ENCODE measurements at regions not wholly inside any gene's neighbourhood (a gene's known extent, or its start where the extent isn't known, plus 50 kb on each side); places are given as distances from the start of the nearest gene placed in this dataset.

GRCh38 chr20:10799735-10800134, 125.9 kb upstream of the JAG1 start:
- H3K27ac ChIP-seq: no peak overlapping the region
- H3K4me3 ChIP-seq: no peak overlapping the region

- no peak overlapping the region for H3K27ac ChIP-seq
- no peak overlapping the region for H3K4me3 ChIP-seq
These were observed 126.5 kb upstream of the JAG1 start for GRCh38 chr20:10800288-10800687.

- H3K4me3 ChIP-seq: no peak overlapping the region
- H3K27ac ChIP-seq: no peak overlapping the region
These were observed 128.4 kb upstream of the JAG1 start for GRCh38 chr20:10802236-10802635.

- Histone ChIP-seq H3K4me3 (no peak overlapping the region), H3K27ac (peak overlapping the region in 9 of 21 experiments; percentile 0 to 69 (median 41))
These were observed 132.0 kb upstream of the JAG1 start for GRCh38 chr20:10805764-10806163.

- Histone ChIP-seq H3K27ac (peak overlapping the region in 2 of 21 experiments; percentile 58 to 69), H3K4me3 (no peak overlapping the region)
These were observed 132.7 kb upstream of the JAG1 start for GRCh38 chr20:10806539-10806938.

- H3K4me3 ChIP-seq: no peak overlapping the region
These were observed 133.2 kb upstream of the JAG1 start for GRCh38 chr20:10807013-10807412.

GRCh38 chr20:10812759-10813327, 139.0 kb upstream of the JAG1 start:
- no peak overlapping the region for H3K27ac ChIP-seq
- H3K4me3 ChIP-seq: no peak overlapping the region

More at GRCh38 chr20:10807013-10807412, 133.2 kb upstream of the JAG1 start:
- H3K27ac ChIP-seq: no peak overlapping the region

- Histone ChIP-seq H3K4me3 (no peak overlapping the region), H3K27ac (no peak overlapping the region)
These were observed 149.8 kb upstream of the JAG1 start for GRCh38 chr20:10823585-10823984.

GRCh38 chr20:10824750-10825500, 151.1 kb upstream of the JAG1 start:
- H3K4me3 ChIP-seq: no peak overlapping the region
- H3K27ac ChIP-seq: no peak overlapping the region

GRCh38 chr20:10826111-10826510, 152.3 kb upstream of the JAG1 start:
- no peak overlapping the region for H3K4me3 ChIP-seq
- H3K27ac ChIP-seq: no peak overlapping the region

GRCh38 chr20:10828180-10828579, 154.4 kb upstream of the JAG1 start:
- Histone ChIP-seq H3K4me3 (no peak overlapping the region), H3K27ac (no peak overlapping the region)

GRCh38 chr20:10832141-10832540, 158.3 kb upstream of the JAG1 start:
- Histone ChIP-seq H3K27ac (no peak overlapping the region), H3K4me3 (no peak overlapping the region)

GRCh38 chr20:10837901-10838300, 164.1 kb upstream of the JAG1 start:
- Histone ChIP-seq H3K27ac (no peak overlapping the region), H3K4me3 (no peak overlapping the region)

GRCh38 chr20:10842116-10842515, 168.3 kb upstream of the JAG1 start:
- H3K4me3 ChIP-seq: no peak overlapping the region

GRCh38 chr20:10843146-10843711, 169.4 kb upstream of the JAG1 start:
- peak overlapping the region in 2 of 21 experiments; percentile 10 to 44 for H3K27ac ChIP-seq
- no peak overlapping the region for H3K4me3 ChIP-seq

More at GRCh38 chr20:10842116-10842515, 168.3 kb upstream of the JAG1 start:
- H3K27ac ChIP-seq: no peak overlapping the region

GRCh38 chr20:10846766-10847165, 173.0 kb upstream of the JAG1 start:
- H3K4me3 ChIP-seq: no peak overlapping the region
- no peak overlapping the region for H3K27ac ChIP-seq

GRCh38 chr20:10848810-10849370, 175.1 kb upstream of the JAG1 start:
- H3K27ac ChIP-seq: peak overlapping the region in 10 of 21 experiments; percentile 3 to 79 (median 22)
- no peak overlapping the region for H3K4me3 ChIP-seq

GRCh38 chr20:10853176-10853575, 179.4 kb upstream of the JAG1 start:
- no peak overlapping the region for H3K4me3 ChIP-seq
- no peak overlapping the region for H3K27ac ChIP-seq

GRCh38 chr20:10853731-10854130, 179.9 kb upstream of the JAG1 start:
- Histone ChIP-seq H3K4me3 (no peak overlapping the region), H3K27ac (no peak overlapping the region)

- H3K27ac ChIP-seq: no peak overlapping the region
- no peak overlapping the region for H3K4me3 ChIP-seq
These were observed 181.2 kb upstream of the JAG1 start for GRCh38 chr20:10854976-10855375.

GRCh38 chr20:10855778-10856177, 182.0 kb upstream of the JAG1 start:
- peak overlapping the region in 1 of 21 experiments; percentile 47 for H3K27ac ChIP-seq
- H3K4me3 ChIP-seq: no peak overlapping the region

All from skin epidermis (tissue), 12 donors.